GM13976 (cell line): ENCODE measurements at regions not wholly inside any gene's neighbourhood (a gene's known extent, or its start where the extent isn't known, plus 50 kb on each side); places are given as distances from the start of the nearest gene placed in this dataset.
"Not testable (repeated sequence)": the region's sequence is repeated elsewhere in the genome, so short reads cannot be mapped to it uniquely, and the experiment has no call there.

ENCODE experiments used
- DNase-seq: peaks from one replicate; pipeline ENCODE4 v3.0.0; 2012; ENCODE audit warnings: low spot score
- CTCF ChIP-seq: IDR thresholded peaks from 2 replicates; pipeline ENCODE4 v1.5.1; 2012; ENCODE audit warnings: borderline replicate concordance, mild to moderate bottlenecking; ENCODE audit not compliant: insufficient read depth; ENCODE audit errors: extremely low read depth, missing control alignments, control extremely low read depth
- in situ Hi-C: fragments of 300-500 bp; cut with MboI; formaldehyde crosslinking; loops from one replicate; pipeline ENCODE4 v1.12.0; 2022; ENCODE audit warnings: low sequenced_read_pairs, mixed read lengths, inconsistent platforms; ENCODE audit not compliant: unreplicated experiment

GRCh38 chr4:91653067-91653466, 650.7 kb upstream of the GRID2 start:
- DNase-seq, result no peak
- in situ Hi-C loops, result no loop called here
- TF ChIP-seq CTCF, result no peak

GRCh38 chr4:91681091-91681490, 622.7 kb upstream of the GRID2 start:
- DNase-seq, result no peak
- in situ Hi-C loops, result no loop called here
- TF ChIP-seq CTCF, result no peak

GRCh38 chr4:91681544-91681943, 622.2 kb upstream of the GRID2 start:
- no peak for TF ChIP-seq CTCF
- in situ Hi-C loops, result no loop called here
- no peak for DNase-seq

- no peak for TF ChIP-seq CTCF
- in situ Hi-C loops, result no loop called here
- DNase-seq, result no peak
These were observed 618.8 kb upstream of the GRID2 start for GRCh38 chr4:91684955-91685354.

GRCh38 chr4:91688413-91688812, 615.4 kb upstream of the GRID2 start:
- no peak for DNase-seq
- in situ Hi-C loops, result no loop called here
- TF ChIP-seq CTCF, result no peak

GRCh38 chr4:91699691-91700090, 604.1 kb upstream of the GRID2 start:
- in situ Hi-C loops, DNase-seq: not testable (repeated sequence)

GRCh38 chr4:91729851-91730250, 573.9 kb upstream of the GRID2 start:
- no peak for DNase-seq
- no peak for TF ChIP-seq CTCF
- in situ Hi-C loops, result no loop called here

GRCh38 chr4:91734682-91735081, 569.1 kb upstream of the GRID2 start:
- DNase-seq, result no peak
- in situ Hi-C loops, result no loop called here

GRCh38 chr4:91738831-91739230, 564.9 kb upstream of the GRID2 start:
- DNase-seq, in situ Hi-C loops: not testable (repeated sequence)

More at GRCh38 chr4:91734682-91735081, 569.1 kb upstream of the GRID2 start:
- TF ChIP-seq CTCF, result no peak
